ENCODE measurements at regions not wholly inside any gene's neighbourhood (a gene's known extent, or its start where the extent isn't known, plus 50 kb on each side); places are given as distances from the start of the nearest gene placed in this dataset.

- Histone ChIP-seq H3K9me3 (ENCODE audit: control insufficient read depth in 2 of 2, insufficient read depth in 1 of 2, low read depth in 1 of 2, low read length in 1 of 2) (no peaks in the 10 kb centered on the region), H3K4me1 (ENCODE audit: control insufficient read depth in 3 of 3, insufficient read depth in 2 of 3, low read depth in 1 of 3, low read length in 2 of 3) (peaks cover 0 to 7% (median 4%) of the 10 kb centered on the region in 3 donors), H3K27ac (ENCODE audit: low read depth in 1 of 3, low read length in 2 of 3) (no peak overlapping the region), H3K36me3 (ENCODE audit: control insufficient read depth in 3 of 3, insufficient read depth in 2 of 3, low read depth in 1 of 3, low read length in 3 of 3) (no peaks in the 10 kb centered on the region), H3K4me3 (ENCODE audit: low read depth in 1 of 3, low read length in 3 of 3) (no peak overlapping the region), H3K27me3 (ENCODE audit: control insufficient read depth in 3 of 3, insufficient read depth in 3 of 3, low read length in 3 of 3) (no peaks in the 10 kb centered on the region)
- WGBS, 3 donors = 57 to 74% (median 70%) methylated on average over 1 of the region's 2 CpGs
- no peak for DNase-seq
- FAIRE-seq = no peak
Observed at GRCh38 chr10:31129271-31129670, 97.6 kb upstream of the ZNF438 start.

GRCh38 chr10:31129880-31130405 is 98.3 kb upstream of the ZNF438 start:
- WGBS, 3 donors = 78 to 88% (median 88%) methylated on average over 6 of the region's 6 CpGs
- no peak for DNase-seq
- no peaks in the 10 kb centered on the region for H3K27me3 ChIP-seq (ENCODE audit: control insufficient read depth in 3 of 3, insufficient read depth in 3 of 3, low read length in 3 of 3)
- no peak overlapping the region for H3K4me3 ChIP-seq (ENCODE audit: low read depth in 1 of 3, low read length in 3 of 3)
- no peaks in the 10 kb centered on the region for H3K9me3 ChIP-seq (ENCODE audit: control insufficient read depth in 2 of 2, insufficient read depth in 1 of 2, low read depth in 1 of 2, low read length in 1 of 2)
- FAIRE-seq = no peak
- no peaks in the 10 kb centered on the region for H3K36me3 ChIP-seq (ENCODE audit: control insufficient read depth in 3 of 3, insufficient read depth in 2 of 3, low read depth in 1 of 3, low read length in 3 of 3)
- peak overlapping the region in 1 of 3 donors; percentile 8 for H3K27ac ChIP-seq (ENCODE audit: low read depth in 1 of 3, low read length in 2 of 3)
- peaks cover 0 to 14% (median 6%) of the 10 kb centered on the region in 3 donors for H3K4me1 ChIP-seq (ENCODE audit: control insufficient read depth in 3 of 3, insufficient read depth in 2 of 3, low read depth in 1 of 3, low read length in 2 of 3)

- DNase-seq = no peak
- H3K4me1 ChIP-seq (ENCODE audit: control insufficient read depth in 3 of 3, insufficient read depth in 2 of 3, low read depth in 1 of 3, low read length in 2 of 3) = peaks cover 0 to 18% (median 6%) of the 10 kb centered on the region in 3 donors
- 64 to 86% (median 82%) methylated on average over 1 of the region's 1 CpG for WGBS, 3 donors
- H3K9me3 ChIP-seq (ENCODE audit: control insufficient read depth in 2 of 2, insufficient read depth in 1 of 2, low read depth in 1 of 2, low read length in 1 of 2) = no peaks in the 10 kb centered on the region
- no peak overlapping the region for H3K4me3 ChIP-seq (ENCODE audit: low read depth in 1 of 3, low read length in 3 of 3)
- H3K27ac ChIP-seq (ENCODE audit: low read depth in 1 of 3, low read length in 2 of 3) = peak overlapping the region in 1 of 3 donors; percentile 8
- H3K27me3 ChIP-seq (ENCODE audit: control insufficient read depth in 3 of 3, insufficient read depth in 3 of 3, low read length in 3 of 3) = no peaks in the 10 kb centered on the region
- H3K36me3 ChIP-seq (ENCODE audit: control insufficient read depth in 3 of 3, insufficient read depth in 2 of 3, low read depth in 1 of 3, low read length in 3 of 3) = no peaks in the 10 kb centered on the region
- no peak for FAIRE-seq
Observed at GRCh38 chr10:31130406-31130805, 98.7 kb upstream of the ZNF438 start.

GRCh38 chr10:31131251-31131650 is 99.6 kb upstream of the ZNF438 start:
- no peak overlapping the region for H3K4me3 ChIP-seq (ENCODE audit: low read depth in 1 of 3, low read length in 3 of 3)
- no peak overlapping the region for H3K27ac ChIP-seq (ENCODE audit: low read depth in 1 of 3, low read length in 2 of 3)
- no peak for FAIRE-seq
- no peaks in the 10 kb centered on the region for H3K27me3 ChIP-seq (ENCODE audit: control insufficient read depth in 3 of 3, insufficient read depth in 3 of 3, low read length in 3 of 3)
- WGBS, 3 donors = 73 to 92% (median 89%) methylated on average over 2 of the region's 2 CpGs
- peaks cover 0 to 18% (median 6%) of the 10 kb centered on the region in 3 donors for H3K4me1 ChIP-seq (ENCODE audit: control insufficient read depth in 3 of 3, insufficient read depth in 2 of 3, low read depth in 1 of 3, low read length in 2 of 3)
- H3K36me3 ChIP-seq (ENCODE audit: control insufficient read depth in 3 of 3, insufficient read depth in 2 of 3, low read depth in 1 of 3, low read length in 3 of 3) = no peaks in the 10 kb centered on the region
- no peaks in the 10 kb centered on the region for H3K9me3 ChIP-seq (ENCODE audit: control insufficient read depth in 2 of 2, insufficient read depth in 1 of 2, low read depth in 1 of 2, low read length in 1 of 2)
- no peak for DNase-seq

- H3K36me3 ChIP-seq (ENCODE audit: control insufficient read depth in 3 of 3, insufficient read depth in 2 of 3, low read depth in 1 of 3, low read length in 3 of 3) = no peaks in the 10 kb centered on the region
- no peak for FAIRE-seq
- peak in 1 of 2 donors; percentile 12 for DNase-seq
Observed at GRCh38 chr10:31132681-31133244, 101.1 kb upstream of the ZNF438 start.

GRCh38 chr10:31133251-31133791 is 101.7 kb upstream of the ZNF438 start:
- no peak for DNase-seq
- WGBS, 3 donors = 31 to 35% (median 34%) methylated on average over 16 to 17 of the region's 17 CpGs
- no peaks in the 10 kb centered on the region for H3K9me3 ChIP-seq (ENCODE audit: control insufficient read depth in 2 of 2, insufficient read depth in 1 of 2, low read depth in 1 of 2, low read length in 1 of 2)
- no peaks in the 10 kb centered on the region for H3K27me3 ChIP-seq (ENCODE audit: control insufficient read depth in 3 of 3, insufficient read depth in 3 of 3, low read length in 3 of 3)
- peak overlapping the region; percentile 44 to 59 (median 56) for H3K4me3 ChIP-seq (ENCODE audit: low read depth in 1 of 3, low read length in 3 of 3)
- no peaks in the 10 kb centered on the region for H3K36me3 ChIP-seq (ENCODE audit: control insufficient read depth in 3 of 3, insufficient read depth in 2 of 3, low read depth in 1 of 3, low read length in 3 of 3)
- FAIRE-seq = no peak
- peaks cover 0 to 18% (median 6%) of the 10 kb centered on the region in 3 donors for H3K4me1 ChIP-seq (ENCODE audit: control insufficient read depth in 3 of 3, insufficient read depth in 2 of 3, low read depth in 1 of 3, low read length in 2 of 3)
- peak overlapping the region in 2 of 3 donors; percentile 46 to 55 for H3K27ac ChIP-seq (ENCODE audit: low read depth in 1 of 3, low read length in 2 of 3)

More at GRCh38 chr10:31132681-31133244, 101.1 kb upstream of the ZNF438 start:
- WGBS, 3 donors = 82 to 90% (median 85%) methylated on average over 6 of the region's 6 CpGs
- H3K27ac ChIP-seq (ENCODE audit: low read depth in 1 of 3, low read length in 2 of 3) = peak overlapping the region in 2 of 3 donors; percentile 3 to 55
- H3K4me3 ChIP-seq (ENCODE audit: low read depth in 1 of 3, low read length in 3 of 3) = no peak overlapping the region
- H3K4me1 ChIP-seq (ENCODE audit: control insufficient read depth in 3 of 3, insufficient read depth in 2 of 3, low read depth in 1 of 3, low read length in 2 of 3) = peaks cover 0 to 18% (median 6%) of the 10 kb centered on the region in 3 donors
- H3K9me3 ChIP-seq (ENCODE audit: control insufficient read depth in 2 of 2, insufficient read depth in 1 of 2, low read depth in 1 of 2, low read length in 1 of 2) = no peaks in the 10 kb centered on the region
- H3K27me3 ChIP-seq (ENCODE audit: control insufficient read depth in 3 of 3, insufficient read depth in 3 of 3, low read length in 3 of 3) = no peaks in the 10 kb centered on the region

GRCh38 chr10:31133792-31134310 is 102.2 kb upstream of the ZNF438 start:
- Histone ChIP-seq H3K36me3 (ENCODE audit: control insufficient read depth in 3 of 3, insufficient read depth in 2 of 3, low read depth in 1 of 3, low read length in 3 of 3) (no peaks in the 10 kb centered on the region), H3K27ac (ENCODE audit: low read depth in 1 of 3, low read length in 2 of 3) (peak overlapping the region in 2 of 3 donors; percentile 80 to 94), H3K9me3 (ENCODE audit: control insufficient read depth in 2 of 2, insufficient read depth in 1 of 2, low read depth in 1 of 2, low read length in 1 of 2) (no peaks in the 10 kb centered on the region), H3K27me3 (ENCODE audit: control insufficient read depth in 3 of 3, insufficient read depth in 3 of 3, low read length in 3 of 3) (no peaks in the 10 kb centered on the region), H3K4me3 (ENCODE audit: low read depth in 1 of 3, low read length in 3 of 3) (peak overlapping the region; percentile 44 to 59 (median 56)), H3K4me1 (ENCODE audit: control insufficient read depth in 3 of 3, insufficient read depth in 2 of 3, low read depth in 1 of 3, low read length in 2 of 3) (peaks cover 0 to 18% (median 6%) of the 10 kb centered on the region in 3 donors)
- DNase-seq = peak; percentile 72 to 95
- no peak for FAIRE-seq
- 1 to 2% (median 1%) methylated on average over 34 to 37 of the region's 37 CpGs for WGBS, 3 donors

- FAIRE-seq = no peak
- H3K9me3 ChIP-seq (ENCODE audit: control insufficient read depth in 2 of 2, insufficient read depth in 1 of 2, low read depth in 1 of 2, low read length in 1 of 2) = no peaks in the 10 kb centered on the region
- peaks cover 0 to 18% (median 6%) of the 10 kb centered on the region in 3 donors for H3K4me1 ChIP-seq (ENCODE audit: control insufficient read depth in 3 of 3, insufficient read depth in 2 of 3, low read depth in 1 of 3, low read length in 2 of 3)
- H3K27ac ChIP-seq (ENCODE audit: low read depth in 1 of 3, low read length in 2 of 3) = peak overlapping the region; percentile 27 to 94 (median 80)
- DNase-seq = peak in 1 of 2 donors; percentile 62
- H3K4me3 ChIP-seq (ENCODE audit: low read depth in 1 of 3, low read length in 3 of 3) = peak overlapping the region; percentile 44 to 59 (median 56)
- no peaks in the 10 kb centered on the region for H3K27me3 ChIP-seq (ENCODE audit: control insufficient read depth in 3 of 3, insufficient read depth in 3 of 3, low read length in 3 of 3)
- 25 to 57% (median 41%) methylated on average over 23 to 24 of the region's 24 CpGs for WGBS, 3 donors
- H3K36me3 ChIP-seq (ENCODE audit: control insufficient read depth in 3 of 3, insufficient read depth in 2 of 3, low read depth in 1 of 3, low read length in 3 of 3) = no peaks in the 10 kb centered on the region
Observed at GRCh38 chr10:31134311-31134952, 102.8 kb upstream of the ZNF438 start.

Data from small intestine (tissue), 7 donors.